ENCODE measurements at regions not wholly inside any gene's neighbourhood (a gene's known extent, or its start where the extent isn't known, plus 50 kb on each side); places are given as distances from the start of the nearest gene placed in this dataset.

DNA sequence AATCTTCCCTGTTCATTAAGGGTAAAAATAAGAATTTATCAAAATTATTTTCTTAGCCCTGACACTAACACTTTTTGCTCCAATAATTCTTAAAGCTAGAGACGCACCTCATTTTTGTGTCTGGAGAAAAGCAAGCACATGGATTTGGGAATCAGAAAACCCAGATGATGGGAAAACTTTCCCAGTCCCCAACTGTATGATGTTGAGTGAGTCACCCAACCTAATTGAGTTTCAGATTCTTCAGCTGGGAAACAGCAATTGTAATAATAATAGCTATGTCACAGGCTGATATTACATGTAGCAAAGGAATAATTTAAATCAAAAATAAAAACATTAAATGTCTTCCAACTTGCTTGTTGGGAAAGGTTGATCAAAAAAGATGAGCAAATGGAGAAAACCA lies 159.0 kb downstream of the MIS18A start:
- no peak for TF ChIP-seq CTCF (IDR thresholded peaks at IDR 0.05; ENCODE audit: unreplicated experiment in 3 of 3)
- Mint-ChIP-seq H3K4me1 (peaks cover 17% of the 10 kb centered on the region), H3K27ac (no peak overlapping the region), H3K9me3 (peaks cover 34% of the 10 kb centered on the region), H3K27me3 (ENCODE audit: low read depth) (no peaks in the 10 kb centered on the region), H3K36me3 (ENCODE audit: low read depth) (peaks cover 8% of the 10 kb centered on the region), H3K4me3 (no peak overlapping the region)

- Mint-ChIP-seq H3K36me3 (ENCODE audit: low read depth) (peaks cover 5% of the 10 kb centered on the region), H3K4me3 (no peak overlapping the region), H3K27me3 (ENCODE audit: low read depth) (no peaks in the 10 kb centered on the region), H3K9me3 (peaks cover 30% of the 10 kb centered on the region), H3K4me1 (peaks cover 21% of the 10 kb centered on the region), H3K27ac (no peak overlapping the region)
- no peak for TF ChIP-seq CTCF (IDR thresholded peaks at IDR 0.05; ENCODE audit: unreplicated experiment in 3 of 3)
These were observed 159.5 kb downstream of the MIS18A start for GRCh38 chr21:32119389-32119788.

- TF ChIP-seq CTCF (IDR thresholded peaks at IDR 0.05; ENCODE audit: unreplicated experiment in 3 of 3) = no peak
- Mint-ChIP-seq H3K36me3 (ENCODE audit: low read depth) (no peaks in the 10 kb centered on the region), H3K9me3 (peaks cover 12% of the 10 kb centered on the region), H3K4me1 (peaks cover 14% of the 10 kb centered on the region), H3K4me3 (no peak overlapping the region), H3K27me3 (ENCODE audit: low read depth) (no peaks in the 10 kb centered on the region), H3K27ac (peak overlapping the region in 2 of 3 experiments; percentile 48 to 51)
These were observed 164.3 kb downstream of the MIS18A start for GRCh38 chr21:32114419-32115035.

- Mint-ChIP-seq H3K36me3 (ENCODE audit: low read depth) (no peaks in the 10 kb centered on the region), H3K9me3 (peaks cover 13% of the 10 kb centered on the region), H3K4me3 (no peak overlapping the region), H3K27ac (no peak overlapping the region), H3K4me1 (peaks cover 16% of the 10 kb centered on the region), H3K27me3 (ENCODE audit: low read depth) (no peaks in the 10 kb centered on the region)
- TF ChIP-seq CTCF (IDR thresholded peaks at IDR 0.05; ENCODE audit: unreplicated experiment in 3 of 3) = no peak
These were observed 165.4 kb downstream of the MIS18A start for GRCh38 chr21:32113486-32113885.

- Mint-ChIP-seq H3K27me3 (ENCODE audit: low read depth) (no peaks in the 10 kb centered on the region), H3K4me1 (peaks cover 15% of the 10 kb centered on the region), H3K9me3 (peaks cover 6% of the 10 kb centered on the region), H3K4me3 (no peak overlapping the region), H3K36me3 (ENCODE audit: low read depth) (no peaks in the 10 kb centered on the region), H3K27ac (no peak overlapping the region)
- TF ChIP-seq CTCF (IDR thresholded peaks at IDR 0.05; ENCODE audit: unreplicated experiment in 3 of 3) = no peak
These were observed 166.7 kb downstream of the MIS18A start for GRCh38 chr21:32112195-32112594.

DNA sequence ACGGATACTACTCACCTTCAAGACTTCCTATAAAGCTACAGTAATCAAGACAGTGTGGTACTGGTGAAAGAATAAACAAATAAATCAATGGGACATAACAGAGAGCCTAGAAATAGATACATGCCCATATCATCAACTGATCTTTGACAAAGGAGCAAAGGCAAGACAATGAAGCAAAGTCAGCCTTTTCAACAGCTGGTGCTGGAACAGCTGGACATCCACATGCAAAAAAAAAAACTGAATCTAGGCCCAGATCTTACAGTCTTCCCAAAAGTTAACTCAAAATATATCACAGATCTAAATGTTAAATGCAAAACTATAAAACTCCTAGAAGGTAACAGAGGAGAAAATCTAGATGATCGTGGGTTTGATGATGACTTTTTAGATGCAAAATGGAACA lies 170.3 kb downstream of the MIS18A start:
- Mint-ChIP-seq H3K27ac (peak overlapping the region in 2 of 3 experiments; percentile 6 to 12), H3K4me3 (no peak overlapping the region), H3K27me3 (ENCODE audit: low read depth) (no peaks in the 10 kb centered on the region), H3K4me1 (peaks cover 12% of the 10 kb centered on the region), H3K9me3 (peaks cover 35% of the 10 kb centered on the region), H3K36me3 (ENCODE audit: low read depth) (no peaks in the 10 kb centered on the region)
- no peak for TF ChIP-seq CTCF (IDR thresholded peaks at IDR 0.05; ENCODE audit: unreplicated experiment in 3 of 3)
